ENCODE measurements at regions not wholly inside any gene's neighbourhood (a gene's known extent, or its start where the extent isn't known, plus 50 kb on each side); places are given as distances from the start of the nearest gene placed in this dataset.

GRCh38 chr1:192098001-192098400 is 60.3 kb upstream of the RGS18 start:
- no peak for DNase-seq (ENCODE audit: low read depth)

GRCh38 chr1:192099328-192099727 is 58.9 kb upstream of the RGS18 start:
- DNase-seq (ENCODE audit: low read depth): no peak

GRCh38 chr1:192100686-192101468 is 57.4 kb upstream of the RGS18 start:
- DNase-seq (ENCODE audit: low read depth): no peak

- DNase-seq (ENCODE audit: low read depth): no peak
Observed at GRCh38 chr1:192104128-192104527, 54.1 kb upstream of the RGS18 start.

DNA sequence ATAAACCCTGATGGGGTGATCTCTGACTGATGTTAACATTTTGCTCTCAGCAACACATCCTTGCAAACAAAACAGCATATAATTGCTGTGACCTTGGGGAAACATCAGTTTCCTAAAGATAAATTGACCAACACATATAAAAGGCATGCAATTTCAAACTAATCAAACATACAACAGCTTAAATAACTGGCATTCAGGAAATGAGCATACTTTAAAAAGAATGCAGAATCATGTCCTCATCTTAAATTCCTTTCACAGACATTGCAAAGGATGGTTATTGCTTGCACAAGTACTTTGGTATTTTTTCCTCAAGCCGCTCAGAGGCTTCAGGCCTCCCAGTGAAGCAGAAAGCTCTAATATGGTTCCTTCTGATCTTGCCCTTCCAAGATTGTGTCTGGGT is 53.4 kb upstream of the RGS18 start:
- no peak for DNase-seq (ENCODE audit: low read depth)

DNA sequence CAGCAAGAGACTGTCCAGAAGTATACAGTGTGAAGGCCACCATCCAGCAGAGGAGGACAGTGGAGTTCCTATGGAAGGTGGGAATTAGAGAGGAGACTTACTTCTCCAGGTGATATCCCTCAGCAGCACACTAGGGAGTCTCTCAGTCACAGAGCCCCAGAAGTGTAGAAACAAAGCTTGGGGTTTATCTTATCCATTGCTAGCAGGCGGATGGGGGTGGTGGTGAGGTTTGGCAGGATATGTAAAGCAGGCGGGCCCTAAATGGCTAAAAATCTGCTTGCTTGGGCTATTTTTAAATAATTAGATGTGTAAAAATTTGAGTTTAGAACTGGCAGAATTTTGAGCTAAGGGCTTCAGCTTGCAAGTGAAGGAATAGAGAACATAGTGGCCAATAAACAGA is 50.1 kb upstream of the RGS18 start:
- DNase-seq (ENCODE audit: low read depth): no peak

Measured in CMK (cell line).